ENCODE measurements at regions not wholly inside any gene's neighbourhood (a gene's known extent, or its start where the extent isn't known, plus 50 kb on each side); places are given as distances from the start of the nearest gene placed in this dataset.

- no peak for DNase-seq (ENCODE audit: low spot score)
- no peak for TF ChIP-seq CTCF (IDR thresholded peaks at IDR 0.05; ENCODE audit: extremely low read depth, insufficient read depth, missing control alignments)
- in situ Hi-C loops (cut with MboI; ENCODE audit: low pct_unique_long_range_greater_than_20kb, low sequenced_read_pairs, unreplicated experiment): no loop called here
Measured at GRCh38 chr6:40732878-40733277, 145.7 kb upstream of the LRFN2 start.

GRCh38 chr6:40728643-40729042 lies 141.5 kb upstream of the LRFN2 start:
- in situ Hi-C loops (cut with MboI; ENCODE audit: low pct_unique_long_range_greater_than_20kb, low sequenced_read_pairs, unreplicated experiment): no loop called here
- no peak for DNase-seq (ENCODE audit: low spot score)
- no peak for TF ChIP-seq CTCF (IDR thresholded peaks at IDR 0.05; ENCODE audit: extremely low read depth, insufficient read depth, missing control alignments)

- DNase-seq (ENCODE audit: low spot score): no peak
- in situ Hi-C loops (cut with MboI; ENCODE audit: low pct_unique_long_range_greater_than_20kb, low sequenced_read_pairs, unreplicated experiment): no loop called here
- TF ChIP-seq CTCF (IDR thresholded peaks at IDR 0.05; ENCODE audit: extremely low read depth, insufficient read depth, missing control alignments): no peak
Measured at GRCh38 chr6:40727271-40727670, 140.1 kb upstream of the LRFN2 start.

- in situ Hi-C loops (cut with MboI; ENCODE audit: low pct_unique_long_range_greater_than_20kb, low sequenced_read_pairs, unreplicated experiment): no loop called here
- DNase-seq (ENCODE audit: low spot score): no peak
- no peak for TF ChIP-seq CTCF (IDR thresholded peaks at IDR 0.05; ENCODE audit: extremely low read depth, insufficient read depth, missing control alignments)
Measured at GRCh38 chr6:40726853-40727252, 139.7 kb upstream of the LRFN2 start.

GRCh38 chr6:40725390-40725789 lies 138.2 kb upstream of the LRFN2 start:
- in situ Hi-C loops (cut with MboI; ENCODE audit: low pct_unique_long_range_greater_than_20kb, low sequenced_read_pairs, unreplicated experiment): no loop called here
- no peak for TF ChIP-seq CTCF (IDR thresholded peaks at IDR 0.05; ENCODE audit: extremely low read depth, insufficient read depth, missing control alignments)
- DNase-seq (ENCODE audit: low spot score): no peak

GRCh38 chr6:40724886-40725285 lies 137.7 kb upstream of the LRFN2 start:
- no peak for TF ChIP-seq CTCF (IDR thresholded peaks at IDR 0.05; ENCODE audit: extremely low read depth, insufficient read depth, missing control alignments)
- no peak for DNase-seq (ENCODE audit: low spot score)
- in situ Hi-C loops (cut with MboI; ENCODE audit: low pct_unique_long_range_greater_than_20kb, low sequenced_read_pairs, unreplicated experiment): no loop called here

- TF ChIP-seq CTCF (IDR thresholded peaks at IDR 0.05; ENCODE audit: extremely low read depth, insufficient read depth, missing control alignments): no peak
- in situ Hi-C loops (cut with MboI; ENCODE audit: low pct_unique_long_range_greater_than_20kb, low sequenced_read_pairs, unreplicated experiment): no loop called here
Measured at GRCh38 chr6:40723967-40724366, 136.8 kb upstream of the LRFN2 start.

More at GRCh38 chr6:40723967-40724366, 136.8 kb upstream of the LRFN2 start:
- DNase-seq (ENCODE audit: low spot score): no peak
